NCI-H524 (cell line): ENCODE measurements at regions not wholly inside any gene's neighbourhood (a gene's known extent, or its start where the extent isn't known, plus 50 kb on each side); places are given as distances from the start of the nearest gene placed in this dataset.

Experiments used
- DNase-seq, 2 experiments: peaks; one replicate each; lab custom pipeline; 2025; lab: John Stamatoyannopoulos, UW

GRCh38 chr11:108994887-108995286, 330.0 kb downstream of the DDX10 start:
- DNase-seq: no peak

DNA sequence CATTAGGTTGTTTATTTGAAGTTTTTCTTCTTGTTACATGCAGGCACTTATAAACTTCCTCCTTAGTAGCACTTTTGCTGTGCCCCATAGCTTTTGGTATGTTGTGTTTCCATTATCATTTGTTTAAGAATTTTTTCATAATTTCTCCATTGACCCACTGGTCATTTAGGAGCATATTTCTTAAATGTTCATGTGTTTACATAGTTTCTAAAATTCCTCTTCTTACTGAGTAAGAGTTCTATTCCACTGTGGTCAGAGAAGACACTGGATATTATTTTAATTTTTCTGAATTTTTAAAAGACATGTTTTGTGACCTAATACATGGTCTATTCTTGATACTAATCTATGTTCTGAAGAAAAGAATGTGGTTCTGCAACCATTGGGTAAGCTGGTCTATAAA, 333.0 kb downstream of the DDX10 start:
- no peak for DNase-seq

DNA sequence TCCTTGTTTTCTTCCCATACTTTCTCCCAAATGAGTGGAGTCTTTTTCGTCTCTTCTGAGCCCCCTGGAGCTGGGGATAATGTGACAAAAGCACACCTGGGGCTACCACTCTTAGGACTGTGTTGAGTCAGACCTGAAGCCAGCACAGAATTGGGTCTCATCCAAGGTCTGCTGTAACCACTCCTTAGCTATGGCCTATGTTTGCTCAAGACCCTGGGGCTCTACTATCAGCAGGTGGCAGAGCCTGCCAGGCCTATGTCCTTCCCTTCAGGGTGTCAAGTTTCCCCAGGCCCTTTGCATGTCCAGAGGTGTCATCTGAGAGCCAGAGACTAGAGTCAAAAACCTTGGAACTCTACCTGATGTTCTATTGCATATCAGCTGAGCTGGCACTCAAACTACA, 335.7 kb downstream of the DDX10 start:
- no peak for DNase-seq

DNA sequence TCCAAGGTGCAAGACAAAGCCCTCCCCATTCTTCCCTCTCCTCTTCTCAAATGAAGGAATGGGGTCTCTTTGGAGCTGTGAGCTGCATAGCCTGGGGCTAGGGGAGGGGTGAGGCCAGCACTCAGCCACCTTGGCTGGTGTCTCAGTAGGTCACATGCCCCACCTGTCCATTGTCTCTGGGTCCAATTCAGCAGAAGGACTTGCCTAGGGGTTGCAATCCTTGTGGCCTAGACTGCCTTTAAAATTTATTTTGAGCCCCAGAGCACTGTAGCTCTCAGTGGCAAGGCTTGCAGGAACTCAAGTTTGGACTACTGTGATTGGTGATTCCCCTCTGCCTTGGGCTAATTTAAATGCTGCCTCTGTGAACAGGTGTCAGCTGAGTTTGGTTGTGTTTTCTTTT, 336.7 kb downstream of the DDX10 start:
- no peak for DNase-seq

DNA sequence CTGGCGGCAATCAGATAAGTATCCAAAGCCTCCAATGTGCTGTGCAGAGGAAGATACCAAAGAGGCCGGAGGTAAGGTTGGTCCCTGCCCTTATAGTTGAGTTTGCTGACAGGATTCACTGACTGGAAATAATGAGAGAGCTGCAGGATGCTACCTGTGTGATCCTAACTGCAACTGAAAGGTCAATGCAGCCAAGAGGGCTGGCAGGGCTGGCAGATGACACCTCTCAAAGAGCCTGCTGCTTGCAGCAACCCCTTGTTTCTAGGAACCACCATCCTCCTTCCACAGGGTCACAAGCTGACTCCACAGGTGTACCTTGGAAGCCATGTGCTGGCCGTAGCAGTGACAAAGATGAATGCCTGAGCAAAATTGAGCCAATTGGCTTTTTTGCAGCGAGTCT, 348.1 kb downstream of the DDX10 start:
- no peak for DNase-seq

DNA sequence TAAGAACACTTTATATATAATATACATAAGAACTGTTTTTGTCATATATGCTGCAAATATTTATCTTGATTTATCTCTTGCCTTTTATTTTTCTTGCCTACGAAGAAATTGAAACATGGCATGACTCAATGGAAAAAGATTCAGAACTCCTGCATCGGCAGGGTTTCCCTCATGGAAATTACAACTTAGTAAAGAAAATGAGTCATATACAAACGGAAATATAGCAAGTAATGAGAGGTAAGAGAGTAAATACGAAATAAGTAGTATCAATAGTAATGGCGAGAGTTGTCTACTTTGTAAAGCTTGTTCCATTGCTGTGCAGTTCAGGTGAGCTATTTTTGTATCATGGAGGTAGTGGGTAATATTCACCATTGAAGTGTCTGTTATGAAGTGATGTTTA, 350.4 kb downstream of the DDX10 start:
- no peak for DNase-seq

- DNase-seq: no peak
These were observed 351.9 kb downstream of the DDX10 start for GRCh38 chr11:109016724-109017123.

DNA sequence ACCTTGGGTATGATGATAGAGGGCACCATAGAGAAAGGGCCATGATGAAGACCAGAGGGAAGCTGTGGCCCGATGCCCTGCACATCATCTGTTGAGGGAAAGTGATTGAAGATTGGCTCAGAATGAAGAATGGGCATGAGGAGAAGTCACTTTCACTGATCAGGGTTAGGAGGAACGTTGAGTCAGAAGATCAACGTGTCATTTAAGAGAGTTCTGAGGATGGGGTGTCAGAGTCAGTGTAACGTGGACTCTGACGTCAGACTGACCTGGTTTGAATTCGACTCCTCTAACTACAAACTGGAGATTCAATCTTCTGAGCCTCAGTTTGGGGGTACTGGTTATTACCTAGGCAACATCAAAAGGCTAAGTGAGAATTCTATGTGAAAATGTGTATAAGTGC, 352.6 kb downstream of the DDX10 start:
- no peak for DNase-seq

- no peak for DNase-seq
These were observed 353.8 kb downstream of the DDX10 start for GRCh38 chr11:109018639-109019038.

- no peak for DNase-seq
These were observed 354.6 kb downstream of the DDX10 start for GRCh38 chr11:109019342-109019936.

GRCh38 chr11:109023036-109023435, 358.2 kb downstream of the DDX10 start:
- DNase-seq: no peak

GRCh38 chr11:109026891-109027489, 362.1 kb downstream of the DDX10 start:
- DNase-seq: no peak

GRCh38 chr11:109027851-109028250, 363.0 kb downstream of the DDX10 start:
- DNase-seq: no peak

DNA sequence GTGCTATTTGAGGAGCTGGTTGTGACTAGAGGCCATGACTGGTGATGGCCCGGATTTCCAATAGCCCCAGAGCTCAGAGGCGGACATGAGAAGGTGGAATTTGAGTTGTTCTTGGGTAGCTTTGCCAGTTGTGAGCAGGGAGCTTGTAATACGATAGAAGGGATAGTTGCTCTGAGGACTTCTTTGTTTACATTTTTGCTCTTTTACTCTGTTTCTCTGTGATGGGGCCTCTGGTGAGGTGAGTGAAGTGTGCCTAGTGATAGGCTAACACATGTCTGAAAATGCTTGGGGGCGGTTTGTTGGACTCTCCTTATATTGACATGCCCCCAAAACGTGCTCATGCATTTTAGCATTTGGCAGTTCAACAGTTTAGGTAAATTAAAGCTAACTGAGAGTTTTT, 365.1 kb downstream of the DDX10 start:
- no peak for DNase-seq

GRCh38 chr11:109033627-109034338, 368.9 kb downstream of the DDX10 start:
- DNase-seq: no peak

GRCh38 chr11:109034339-109034696, 369.4 kb downstream of the DDX10 start:
- DNase-seq: no peak

DNA sequence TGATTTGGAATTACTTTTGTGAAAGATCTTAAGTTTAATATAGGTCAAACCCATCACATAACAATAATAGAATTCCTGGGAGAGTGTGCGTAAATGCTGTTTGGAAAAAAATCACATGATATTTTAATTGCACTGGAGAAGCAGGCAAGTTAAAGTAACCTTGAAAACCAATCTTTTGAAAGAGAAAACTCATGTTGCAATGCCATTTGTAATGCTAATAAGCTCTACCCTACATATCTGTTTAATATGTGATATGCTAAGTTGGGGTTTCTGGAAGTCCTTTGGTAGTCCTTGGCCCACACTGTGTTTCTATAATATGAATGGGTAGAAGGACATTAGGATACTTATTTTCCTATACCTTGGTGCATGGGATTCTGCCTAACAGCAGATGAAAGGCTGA, 370.4 kb downstream of the DDX10 start:
- no peak for DNase-seq

DNA sequence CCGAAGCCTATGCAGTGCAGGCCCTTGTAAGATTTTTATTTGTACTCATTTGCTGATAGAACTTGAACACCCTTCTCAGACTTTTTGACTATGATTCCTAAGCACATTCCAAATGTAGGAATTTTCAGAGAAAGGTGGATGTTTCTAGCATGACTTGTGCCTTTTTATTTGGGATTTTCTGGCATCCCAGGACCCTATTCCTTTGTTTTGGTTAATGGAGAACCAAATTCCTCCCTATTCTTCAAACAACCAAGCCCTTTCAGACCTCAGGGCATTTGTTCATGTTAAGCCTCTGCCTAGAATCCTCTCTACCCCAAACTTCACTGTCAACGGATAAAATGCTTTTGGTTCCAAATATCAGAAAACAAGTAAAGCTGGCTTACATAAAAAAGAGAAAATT, 371.1 kb downstream of the DDX10 start:
- DNase-seq: no peak

GRCh38 chr11:109037856-109038780, 373.2 kb downstream of the DDX10 start:
- no peak for DNase-seq

GRCh38 chr11:109039611-109040010, 374.7 kb downstream of the DDX10 start:
- DNase-seq: no peak

- DNase-seq: no peak
These were observed 375.4 kb downstream of the DDX10 start for GRCh38 chr11:109040303-109040702.

GRCh38 chr11:109041876-109042275, 377.0 kb downstream of the DDX10 start:
- DNase-seq: no peak

DNA sequence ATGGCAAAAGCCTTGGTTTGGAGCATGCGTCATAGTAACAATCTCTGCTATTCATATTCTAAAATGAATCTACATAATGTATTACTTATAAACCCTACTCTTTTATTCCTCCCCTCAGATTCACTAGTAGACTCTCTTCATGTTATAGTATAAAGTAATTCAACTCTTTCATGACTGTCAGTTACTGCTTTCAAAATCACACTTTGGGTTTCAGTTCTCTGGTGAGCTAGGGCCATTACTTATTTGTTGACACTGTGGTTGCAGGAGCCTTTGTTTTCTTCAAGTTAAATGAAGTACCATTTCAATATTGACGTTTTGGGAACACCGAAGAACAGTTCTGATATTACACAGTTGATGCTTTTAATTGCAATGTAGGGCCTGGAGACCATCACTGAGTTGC, 378.4 kb downstream of the DDX10 start:
- no peak for DNase-seq
